ENCODE measurements at regions not wholly inside any gene's neighbourhood (a gene's known extent, or its start where the extent isn't known, plus 50 kb on each side); places are given as distances from the start of the nearest gene placed in this dataset.

- TF ChIP-seq POLR2AphosphoS5 (IDR thresholded peaks at IDR 0.05; ENCODE audit: low read depth, low read length) (no peak), TAF1 (IDR thresholded peaks at IDR 0.05; ENCODE audit: low read depth, low read length) (no peak), POLR2A (IDR thresholded peaks at IDR 0.05; ENCODE audit: low read depth, low read length) (no peak), POU2F2 (IDR thresholded peaks at IDR 0.05; ENCODE audit: low read depth, low read length) (no peak), PAX5 (IDR thresholded peaks at IDR 0.05; ENCODE audit: insufficient read depth, low read length, severe bottlenecking) (no peak), SPI1 (IDR thresholded peaks at IDR 0.05; ENCODE audit: low read depth, low read length) (no peak)
Measured at GRCh38 chr9:135343136-135343535, 136.4 kb upstream of the PPP1R26 start.
